Skin of body (tissue), 1 donor: ENCODE measurements at regions not wholly inside any gene's neighbourhood (a gene's known extent, or its start where the extent isn't known, plus 50 kb on each side); places are given as distances from the start of the nearest gene placed in this dataset.

ENCODE experiments used
- DNase-seq: peaks from one replicate; lab custom pipeline; 2025; lab: John Stamatoyannopoulos, UW

DNA sequence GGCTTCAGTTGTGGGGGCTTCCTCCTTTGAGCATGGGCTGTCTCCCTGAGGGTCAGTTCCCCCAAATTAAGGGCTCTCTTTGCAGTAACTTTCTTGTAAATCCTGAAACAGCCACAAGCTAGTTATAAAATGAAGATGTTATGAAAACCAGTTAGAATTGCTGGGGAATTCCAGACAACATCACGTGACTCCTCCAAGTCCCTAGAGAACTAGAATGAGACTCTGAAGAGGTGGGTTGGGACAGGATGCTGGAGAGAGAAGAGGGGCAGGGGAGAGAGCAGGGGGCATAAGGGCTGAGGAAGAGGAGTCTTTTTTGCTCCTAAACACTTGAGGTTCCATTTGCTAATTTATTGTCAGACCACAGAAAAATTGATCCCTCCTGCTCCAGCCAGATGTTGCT lies 380.3 kb downstream of the DHX35 start:
- DNase-seq = no peak

DNA sequence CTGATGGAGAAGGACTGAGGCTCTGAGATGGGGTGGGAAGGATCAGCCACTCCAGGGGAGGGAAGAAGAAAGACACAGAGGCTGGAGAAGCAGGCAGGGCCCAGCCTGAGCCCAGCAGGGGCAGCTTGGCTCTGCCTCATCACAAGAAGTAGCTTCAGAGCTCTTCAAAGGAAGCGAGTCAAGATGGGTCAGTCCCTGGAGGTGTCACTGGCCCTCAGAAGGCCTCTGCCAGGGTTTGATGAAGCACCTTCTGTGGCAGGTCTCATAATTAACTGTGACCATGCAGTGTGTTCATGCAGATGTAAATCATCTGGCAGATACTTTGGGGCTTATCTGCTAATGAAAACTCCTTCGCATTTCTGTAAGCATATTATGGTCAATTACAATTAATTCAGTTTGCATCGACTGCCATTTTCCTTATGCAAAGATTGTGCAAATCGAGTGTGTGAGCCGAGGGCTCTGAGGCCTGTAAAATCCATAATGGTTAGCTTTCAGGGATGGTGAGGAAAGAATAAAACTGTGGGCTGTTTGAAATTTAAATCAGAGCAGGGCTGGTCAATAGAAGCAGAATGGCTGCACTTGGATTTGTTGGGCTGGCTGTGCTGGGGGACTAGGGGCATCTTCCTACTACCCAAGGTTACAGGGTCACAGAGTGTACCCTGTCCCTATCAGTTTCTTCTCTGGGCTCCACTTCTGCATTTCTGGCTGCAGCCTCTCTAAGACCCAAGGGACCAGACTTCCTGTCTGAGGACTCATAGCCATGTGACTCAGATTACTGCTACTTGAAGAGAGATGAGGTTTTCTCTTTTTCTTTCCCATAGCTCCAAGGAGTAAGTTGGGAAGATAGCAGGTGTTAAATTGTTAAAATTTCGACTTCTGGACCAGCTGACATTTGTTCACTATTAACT lies 376.6 kb downstream of the DHX35 start:
- DNase-seq = peak; percentile 3

DNA sequence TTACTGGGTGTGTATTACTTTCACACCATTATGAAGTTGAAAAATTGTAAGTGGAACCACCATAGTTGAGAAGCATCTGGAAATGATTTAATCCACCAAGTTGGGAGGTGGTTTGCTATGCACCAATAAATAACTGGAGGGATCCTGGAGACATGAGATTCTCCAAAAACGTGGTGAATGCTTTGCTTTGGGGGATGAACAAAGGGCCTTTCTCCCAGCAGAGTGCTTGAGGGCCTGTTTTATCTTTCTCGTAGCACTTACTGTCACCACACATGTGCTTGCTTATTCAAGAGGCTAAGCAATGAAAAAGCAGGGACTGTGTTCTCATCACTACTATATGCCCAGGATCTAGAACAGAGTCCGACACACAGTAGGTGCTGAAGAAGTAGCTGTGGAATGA lies 371.1 kb downstream of the DHX35 start:
- DNase-seq = no peak

DNA sequence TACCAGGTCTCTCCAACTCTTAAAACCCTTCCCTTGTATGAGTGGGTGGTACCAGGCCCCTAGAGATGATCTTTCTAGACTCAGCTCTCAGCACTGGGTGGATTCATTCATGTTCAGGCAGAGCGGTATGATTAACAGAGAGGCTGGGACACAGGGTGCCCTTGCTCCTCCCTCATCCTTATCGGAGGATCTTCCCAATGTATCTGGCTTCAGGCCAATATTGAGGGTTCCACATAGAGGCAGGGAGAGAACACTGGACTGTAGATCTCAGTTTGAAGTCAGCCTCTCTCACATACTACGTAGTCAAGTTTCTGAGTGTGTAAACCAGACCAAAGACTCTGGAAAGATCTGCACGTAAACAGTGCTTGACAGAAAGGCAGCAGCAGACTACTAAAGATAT lies 366.2 kb downstream of the DHX35 start:
- DNase-seq = no peak

DNA sequence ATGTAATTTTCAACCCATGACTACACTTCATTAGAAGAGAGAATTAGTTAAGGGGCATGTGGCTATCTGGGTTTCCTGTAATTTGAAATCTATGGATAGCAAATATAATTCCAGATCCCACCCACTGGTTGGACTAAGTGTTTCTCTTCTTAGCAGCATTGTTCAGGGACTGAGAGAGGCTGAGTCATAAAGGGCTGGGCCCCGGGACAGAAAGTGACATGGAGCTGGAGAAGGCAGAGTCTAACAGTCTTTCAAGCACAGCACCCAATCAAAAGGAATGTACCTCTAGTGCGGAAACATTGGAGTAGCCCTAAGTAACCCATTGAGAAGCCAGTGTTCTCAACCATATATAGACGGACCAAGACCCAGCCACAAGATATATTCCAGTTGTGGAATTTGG lies 363.9 kb downstream of the DHX35 start:
- no peak for DNase-seq

DNA sequence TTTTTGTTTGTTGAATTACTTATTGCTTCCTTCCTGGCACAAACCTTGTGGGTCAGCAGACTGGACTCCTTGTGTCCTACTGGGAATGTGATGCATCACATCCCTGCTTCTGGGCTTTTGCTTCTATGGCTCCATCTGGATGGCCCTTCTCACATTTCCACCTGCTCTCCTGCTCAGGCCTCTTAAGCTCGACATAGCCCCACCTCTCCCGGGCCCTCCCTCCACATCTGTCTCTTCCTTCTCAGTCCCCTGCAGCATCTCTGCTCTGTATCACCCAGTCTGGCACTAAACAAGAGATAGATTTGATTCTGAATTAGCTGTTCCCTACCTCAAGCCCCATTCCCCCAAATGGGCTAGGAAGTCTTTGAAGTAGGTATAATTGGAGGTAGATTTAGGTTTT lies 356.8 kb downstream of the DHX35 start:
- DNase-seq = no peak

DNA sequence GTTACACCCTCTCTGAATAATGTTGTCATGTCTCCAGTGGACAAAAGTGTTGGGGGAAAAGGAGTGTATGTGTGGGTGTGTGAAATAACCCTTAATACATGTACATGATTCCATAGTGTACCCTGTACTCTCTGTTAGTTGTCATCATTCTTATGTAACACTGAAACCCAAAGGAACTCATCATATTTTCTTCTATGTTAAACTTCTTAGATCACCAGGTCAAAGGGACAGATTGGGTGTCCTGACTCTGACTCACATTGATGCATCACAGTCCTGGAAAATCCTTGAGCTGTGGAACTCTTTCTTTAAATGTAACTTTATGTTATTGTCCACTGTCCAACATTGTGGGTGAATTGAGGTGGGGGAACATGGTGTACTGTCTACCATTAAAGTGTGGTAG lies 350.5 kb downstream of the DHX35 start:
- no peak for DNase-seq

DNA sequence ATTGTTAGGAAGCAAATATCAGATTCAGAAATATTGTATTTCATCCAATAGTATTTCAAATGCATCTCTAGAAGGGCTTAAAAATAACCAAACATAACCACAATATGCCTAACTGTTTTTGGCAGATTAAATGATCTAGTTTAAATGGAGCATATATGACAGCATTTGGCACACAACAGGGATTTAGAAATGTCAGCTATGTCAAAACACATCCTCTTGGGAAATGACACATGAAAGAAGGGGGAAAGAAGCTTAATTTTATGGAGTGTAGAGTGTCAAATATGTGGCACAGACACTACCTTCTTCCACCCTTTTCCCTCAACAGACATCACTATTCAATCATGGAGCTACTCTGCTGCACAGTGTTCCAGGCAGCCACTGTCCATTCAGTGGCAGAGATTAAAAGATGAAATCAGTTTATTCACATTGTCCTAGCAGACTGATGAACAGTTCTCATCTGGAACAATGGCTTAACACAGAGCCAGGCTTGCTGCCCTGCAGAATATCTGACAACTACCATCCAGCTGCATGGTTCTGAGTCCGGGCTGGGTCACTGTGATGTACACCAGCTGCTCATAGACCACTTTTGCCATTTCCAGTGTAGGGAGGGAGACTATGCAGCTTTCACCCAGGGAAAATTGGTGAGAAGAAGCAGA lies 349.8 kb downstream of the DHX35 start:
- peak; percentile 77 for DNase-seq

DNA sequence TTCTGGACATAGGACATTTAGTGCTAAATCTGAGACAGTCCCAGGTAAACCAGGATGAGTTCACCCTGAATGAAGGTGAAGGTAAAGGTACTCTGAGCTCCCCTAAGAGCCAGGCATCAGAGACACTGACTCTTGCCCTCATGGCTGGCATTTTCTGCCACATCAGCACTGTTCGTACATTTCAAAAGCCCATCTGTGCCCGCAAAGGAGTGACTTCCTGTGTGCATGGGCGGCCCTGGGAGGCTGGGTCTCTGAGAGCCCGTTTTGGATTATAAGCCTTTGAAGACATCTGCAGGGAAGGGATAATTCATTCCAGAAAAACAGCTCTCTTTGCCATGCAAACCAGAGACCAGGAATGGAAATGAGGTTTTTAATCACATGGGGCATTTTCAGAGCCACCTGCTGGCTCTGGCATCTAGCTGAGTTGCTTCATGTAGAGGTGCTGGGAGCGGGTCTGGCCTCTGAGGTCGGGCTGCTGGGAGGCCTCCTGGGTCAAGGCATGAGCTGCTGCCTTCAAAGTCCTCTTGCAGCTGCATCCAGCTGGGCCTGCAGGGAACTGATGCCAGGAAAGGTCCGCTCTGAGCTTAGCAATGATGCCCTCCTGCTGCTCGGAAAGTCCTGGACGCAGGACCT lies 348.3 kb downstream of the DHX35 start:
- DNase-seq = peak; percentile 35

DNA sequence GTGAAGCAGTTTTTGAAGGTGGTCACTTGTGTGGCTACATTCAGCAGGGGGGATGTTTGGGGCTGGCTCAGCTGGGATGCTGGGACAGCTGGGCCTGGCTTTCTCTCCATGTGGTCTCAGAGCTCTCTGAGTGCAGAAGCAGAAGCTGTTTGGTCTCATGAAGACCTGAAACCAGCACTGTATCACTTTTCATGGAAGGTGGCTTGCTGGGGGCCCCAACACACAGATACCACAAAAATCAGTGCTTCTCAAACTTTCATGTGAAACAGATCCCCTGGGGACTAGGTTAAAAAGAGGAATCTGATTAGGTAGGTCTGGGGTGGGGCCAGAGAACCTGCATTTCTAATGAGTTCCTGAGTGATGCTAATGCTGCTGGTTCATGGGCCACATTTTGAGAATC lies 347.3 kb downstream of the DHX35 start:
- no peak for DNase-seq

DNA sequence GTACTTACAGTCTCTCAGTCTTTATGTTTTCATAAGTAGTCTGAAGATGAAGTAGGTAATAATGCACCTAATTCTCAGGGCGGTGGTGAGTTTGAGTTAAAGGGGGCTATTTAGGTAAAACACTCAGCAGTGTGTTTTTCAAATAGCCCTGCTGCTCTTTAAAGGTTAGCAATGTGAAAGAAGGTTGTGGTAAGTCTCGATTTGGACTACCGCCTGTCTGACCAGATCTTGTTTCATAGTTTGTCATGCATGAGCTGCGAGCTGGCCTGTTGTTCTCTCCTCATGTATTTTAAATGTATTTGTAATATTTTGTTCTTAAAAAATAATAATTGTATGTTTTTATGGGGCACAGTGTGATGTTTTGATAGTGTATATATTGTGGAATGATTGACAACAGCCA lies 340.2 kb downstream of the DHX35 start:
- DNase-seq = no peak

DNA sequence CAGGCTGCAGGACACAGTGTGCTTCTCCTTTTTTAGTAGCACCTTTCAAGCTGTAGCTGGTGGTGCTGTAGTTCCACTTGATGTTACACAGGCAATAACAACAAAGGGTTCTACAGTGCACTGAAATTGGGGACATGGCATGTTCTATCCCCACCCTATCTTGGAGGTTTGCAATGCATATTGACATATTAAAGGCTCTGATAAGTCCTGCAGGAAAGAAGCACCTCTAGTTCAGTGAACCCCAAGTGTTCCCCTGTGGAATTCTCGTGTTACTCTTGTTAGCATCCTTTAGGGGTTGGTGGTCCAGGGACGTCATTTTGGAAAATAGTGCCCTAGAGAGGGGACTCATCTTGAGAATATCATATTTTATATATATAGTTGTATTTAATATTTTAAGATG lies 337.6 kb downstream of the DHX35 start:
- DNase-seq = no peak

DNA sequence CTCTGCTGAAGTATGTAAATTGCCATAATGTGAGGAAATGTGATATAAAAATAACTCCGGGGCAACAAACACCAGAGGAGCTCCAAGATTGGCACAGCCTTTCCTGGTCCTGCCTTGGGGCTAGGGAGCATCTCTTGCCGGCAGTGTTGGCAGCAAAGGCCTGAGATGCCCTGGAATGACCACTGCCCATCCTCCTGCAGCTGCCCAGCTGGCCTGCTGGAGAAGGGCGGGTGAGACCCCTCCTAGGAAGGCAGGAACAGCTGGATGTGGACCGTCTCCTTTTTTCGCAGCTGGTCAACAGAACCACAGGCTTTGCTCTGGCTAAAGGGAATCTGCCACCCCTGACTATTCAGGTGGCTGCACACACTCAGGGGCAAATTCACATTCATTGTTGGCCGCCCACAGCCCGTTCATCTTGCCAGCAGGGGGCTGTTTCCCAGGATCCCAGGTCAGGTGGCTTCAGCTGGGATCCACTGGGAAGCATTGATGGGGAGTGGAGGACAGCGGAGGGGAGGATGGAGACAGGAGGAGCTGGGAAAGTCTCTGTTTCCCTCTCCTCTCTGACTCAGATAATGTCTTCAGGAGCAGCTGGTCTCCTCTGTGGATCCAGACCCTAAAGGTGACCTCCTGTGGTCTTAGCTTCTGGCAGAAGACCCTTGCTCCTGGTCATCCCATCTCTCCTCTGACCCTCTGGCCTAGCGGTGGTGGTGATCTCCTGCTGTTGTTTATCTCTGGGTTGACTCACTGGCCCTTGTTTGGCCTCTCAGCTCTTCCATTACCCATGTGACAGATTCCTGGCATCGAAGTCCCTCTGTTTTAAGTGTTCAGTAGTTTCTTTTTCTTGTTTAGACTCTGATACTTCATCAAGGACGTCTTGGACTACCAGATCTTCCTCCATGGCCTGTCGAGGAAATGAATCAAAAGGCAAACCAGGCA lies 336.7 kb downstream of the DHX35 start:
- no peak for DNase-seq

DNA sequence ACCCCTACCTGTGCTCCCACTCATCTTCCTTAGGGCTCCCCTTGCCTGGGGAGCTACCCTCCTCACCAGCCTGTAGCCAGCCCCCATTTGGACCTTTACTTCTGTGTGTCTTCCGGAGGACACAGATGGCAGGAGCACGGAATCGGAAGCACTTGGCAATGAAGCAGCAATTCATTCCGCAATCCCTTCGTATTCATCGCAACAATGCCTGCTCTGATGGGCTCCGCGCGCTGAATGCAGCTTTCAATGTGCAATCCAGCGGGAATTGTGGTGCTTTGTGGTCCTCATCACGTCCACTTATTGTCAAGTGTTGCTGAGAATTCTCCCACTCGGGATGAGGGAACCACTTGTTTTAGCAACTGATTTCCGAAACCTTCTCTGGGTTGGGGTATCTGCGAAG lies 336.0 kb downstream of the DHX35 start:
- no peak for DNase-seq

DNA sequence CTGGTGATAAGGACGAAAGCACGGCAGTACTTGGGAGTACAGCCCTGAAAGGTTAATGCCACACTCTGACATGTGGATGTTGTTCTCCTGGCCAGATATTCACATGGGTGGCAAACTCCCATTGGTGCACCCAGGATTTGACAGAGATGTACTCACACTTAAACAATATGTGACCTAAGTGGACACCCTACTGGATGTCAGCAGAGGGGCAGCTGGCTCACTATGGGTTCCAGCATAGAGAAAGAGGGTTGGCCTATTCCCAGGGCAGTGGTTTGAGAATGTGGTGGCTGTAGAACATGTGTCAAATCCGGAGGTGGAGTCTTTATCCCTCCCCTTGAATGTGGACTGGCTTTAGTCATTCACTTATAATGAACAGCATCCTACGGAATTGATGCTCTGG lies 333.2 kb downstream of the DHX35 start:
- DNase-seq = no peak

DNA sequence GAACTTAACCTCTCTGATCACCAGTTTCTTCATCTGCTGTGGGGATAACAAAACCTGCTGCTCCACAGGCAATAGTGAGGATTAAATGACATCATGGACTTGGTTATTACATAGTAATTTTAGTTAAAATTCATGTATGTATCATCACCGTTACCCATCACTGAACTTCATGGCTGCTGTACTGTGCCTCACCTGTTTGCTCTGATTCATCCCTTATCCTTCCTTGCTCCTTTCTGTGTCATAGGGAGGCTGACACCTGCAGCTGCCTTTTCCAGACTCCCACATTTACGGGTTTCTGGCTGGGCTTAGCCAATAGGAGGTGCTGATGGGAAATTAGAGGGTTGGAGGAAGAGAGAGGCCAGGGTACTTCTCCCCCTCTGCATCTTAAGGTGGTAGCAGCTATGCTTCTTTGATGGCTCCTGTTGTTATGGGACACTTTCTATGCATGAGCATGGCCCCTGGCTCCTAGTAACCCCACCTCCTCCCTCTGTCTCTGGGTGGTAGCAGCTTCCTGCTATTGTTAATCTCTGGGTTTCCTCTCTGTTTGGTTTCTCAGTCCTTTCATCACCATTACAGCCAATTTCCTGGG lies 332.1 kb downstream of the DHX35 start:
- no peak for DNase-seq

DNA sequence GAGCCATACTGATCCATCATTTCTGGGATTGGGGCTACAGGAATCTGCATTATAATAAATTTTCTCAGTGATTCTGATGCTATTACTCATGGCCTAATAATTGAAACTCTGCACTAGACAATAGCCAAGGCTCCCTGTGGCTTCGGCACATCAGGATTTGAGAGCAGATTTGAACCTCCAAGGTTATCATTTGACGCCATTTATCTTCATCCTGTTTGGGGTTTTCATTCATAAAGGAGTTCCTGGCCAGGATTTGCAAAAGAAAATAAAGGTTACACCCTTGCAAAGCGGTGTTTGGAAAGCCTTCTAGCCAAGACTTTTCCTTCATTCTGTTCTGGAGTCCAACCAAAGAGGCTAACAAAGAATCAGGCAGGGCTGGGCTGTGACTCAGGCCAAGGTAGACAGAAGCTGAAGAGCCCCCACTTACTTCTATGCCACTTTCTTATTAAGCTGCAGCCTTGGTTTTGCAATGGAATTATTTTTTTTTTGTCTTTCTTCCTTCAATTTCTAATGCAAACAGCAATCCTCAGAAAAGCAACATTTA lies 330.1 kb downstream of the DHX35 start:
- no peak for DNase-seq

DNA sequence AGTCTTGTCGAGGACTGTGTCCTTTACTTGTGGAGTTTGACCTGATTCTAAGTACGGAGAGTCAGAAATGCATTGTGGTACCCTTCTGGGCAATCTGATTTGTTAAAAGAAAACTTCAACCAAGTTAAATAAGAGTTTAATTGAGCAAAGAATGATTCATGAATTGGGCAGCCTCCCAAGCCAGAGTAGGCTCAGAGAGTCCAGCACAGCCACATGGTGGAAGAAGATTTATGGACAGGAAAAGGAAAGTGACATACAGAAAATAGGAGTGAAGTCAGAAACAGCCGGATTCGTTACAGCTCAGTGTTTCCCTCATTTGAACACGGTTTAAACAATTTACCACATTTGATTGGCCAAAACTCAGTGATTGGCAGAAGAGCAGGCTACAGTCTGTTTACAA lies 329.2 kb downstream of the DHX35 start:
- peak; percentile 17 for DNase-seq

DNA sequence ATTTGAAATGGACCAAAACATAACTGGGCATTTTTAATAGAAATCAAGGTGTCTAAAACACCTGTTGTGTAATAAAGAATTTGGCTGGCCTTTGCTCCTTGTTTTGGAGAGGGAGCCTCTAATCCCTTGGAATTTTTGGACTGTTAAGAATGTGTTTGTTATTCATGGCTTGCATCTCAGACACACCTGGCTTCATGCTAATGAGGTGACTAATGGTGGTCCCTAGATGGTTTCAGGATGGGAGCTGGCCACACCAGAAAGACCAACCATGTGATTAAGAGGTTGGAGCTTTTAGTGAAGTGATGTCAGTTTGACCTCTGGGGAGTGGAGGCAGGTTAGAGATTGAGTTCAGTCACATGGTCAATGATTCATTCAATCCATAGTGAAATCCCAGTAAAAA lies 328.4 kb downstream of the DHX35 start:
- DNase-seq = no peak

DNA sequence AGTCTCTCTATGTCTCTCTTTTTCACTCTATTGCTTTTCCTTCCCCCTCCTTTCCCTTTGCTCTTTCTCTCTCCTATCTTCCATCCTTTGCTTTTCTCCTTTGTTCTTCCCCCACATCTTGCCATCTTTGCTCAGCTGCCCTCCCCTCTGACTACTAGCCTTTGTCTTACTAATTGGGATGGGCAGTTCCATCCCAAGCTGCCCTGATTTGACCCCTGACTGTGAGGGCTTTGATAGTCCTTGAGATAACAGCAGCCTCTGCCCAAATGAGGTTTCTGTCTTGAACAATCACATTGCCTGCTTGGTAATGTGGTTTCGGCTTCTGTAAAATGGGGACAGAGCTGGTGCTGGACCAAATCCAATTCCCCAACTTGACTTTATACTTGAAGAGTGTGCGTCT lies 327.7 kb downstream of the DHX35 start:
- DNase-seq = no peak

DNA sequence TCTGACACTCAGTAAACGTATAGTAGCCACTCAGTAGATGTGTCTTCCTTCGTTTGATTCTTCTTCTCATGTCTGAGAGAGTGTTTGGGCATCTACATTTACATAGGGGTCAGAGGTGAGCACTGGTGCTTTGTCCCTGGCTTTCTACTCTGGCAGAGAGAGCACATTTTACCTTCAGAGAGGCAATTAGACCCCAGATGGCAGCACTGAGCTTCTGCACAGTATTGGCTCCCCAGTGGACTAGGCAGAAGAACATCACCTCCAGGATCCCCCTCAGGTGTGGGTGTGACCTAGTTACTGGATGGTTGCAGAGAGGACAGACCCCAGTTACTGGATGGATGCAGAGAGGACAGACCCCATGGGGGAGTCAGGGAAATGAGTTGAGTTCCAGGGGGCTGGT lies 327.2 kb downstream of the DHX35 start:
- no peak for DNase-seq
